PFSK-1 (cell line): ENCODE measurements at regions not wholly inside any gene's neighbourhood (a gene's known extent, or its start where the extent isn't known, plus 50 kb on each side); places are given as distances from the start of the nearest gene placed in this dataset.

Source experiments
- FOXP2 ChIP-seq: optimal IDR thresholded peaks from 2 replicates; pipeline ENCODE3; 2011; ENCODE audit warnings: borderline replicate concordance, control low read depth, inconsistent platforms; ENCODE audit not compliant: insufficient read depth; ENCODE audit errors: extremely low read length, extremely low read depth
- POLR2AphosphoS5 ChIP-seq: IDR thresholded peaks from 2 replicates; pipeline ENCODE4 v1.6.1; 2012; ENCODE audit warnings: low read depth, mild to moderate bottlenecking, control low read depth, low read length, moderate library complexity
- SIN3A ChIP-seq: IDR thresholded peaks from 2 replicates; pipeline ENCODE4 v1.6.1; 2012; ENCODE audit warnings: mild to moderate bottlenecking, low read length, moderate library complexity, borderline replicate concordance; ENCODE audit not compliant: insufficient read depth
- TAF1 ChIP-seq: IDR thresholded peaks from 2 replicates; pipeline ENCODE4 v1.6.1; 2012; ENCODE audit warnings: low read length, control low read depth, borderline replicate concordance; ENCODE audit not compliant: insufficient read depth
- TF ChIP-seq, protein P1 (sequence below), 2 experiments: IDR thresholded peaks; 2 replicates each; pipeline versions ENCODE4 v1.6.1 to v1.8.0; 2011 to 2012; ENCODE audit warnings: low read depth in 2 of 2, low read length in 2 of 2, control low read depth in 1 of 2, inconsistent platforms in 1 of 2, mild to moderate bottlenecking in 1 of 2, moderate library complexity in 1 of 2; ENCODE audit not compliant: insufficient read depth in 1 of 2

DNA sequence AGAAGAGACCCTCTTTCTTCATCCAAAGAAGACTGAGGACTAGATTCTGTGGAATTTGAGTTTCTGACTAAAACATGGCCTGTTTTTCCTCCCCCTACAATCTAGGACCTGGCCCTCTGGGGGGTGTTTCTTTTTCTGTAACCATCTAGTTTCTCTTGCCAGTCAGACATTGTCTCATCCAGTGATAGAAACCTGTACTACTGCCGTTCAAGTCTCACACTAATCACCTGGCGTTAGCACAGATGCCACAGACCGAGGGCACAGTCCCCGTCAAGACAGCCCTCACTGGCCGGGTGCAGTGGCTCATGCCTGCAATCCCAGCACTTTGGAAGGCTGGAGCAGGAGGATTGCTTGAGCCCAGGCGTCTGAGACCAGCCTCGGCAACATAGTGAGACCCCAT is 126.9 kb upstream of the NDUFV2 start:
- TF ChIP-seq POLR2AphosphoS5 (no peak), TAF1 (no peak), FOXP2 (no peak), SIN3A (no peak)
- TF ChIP-seq, protein P1, sequence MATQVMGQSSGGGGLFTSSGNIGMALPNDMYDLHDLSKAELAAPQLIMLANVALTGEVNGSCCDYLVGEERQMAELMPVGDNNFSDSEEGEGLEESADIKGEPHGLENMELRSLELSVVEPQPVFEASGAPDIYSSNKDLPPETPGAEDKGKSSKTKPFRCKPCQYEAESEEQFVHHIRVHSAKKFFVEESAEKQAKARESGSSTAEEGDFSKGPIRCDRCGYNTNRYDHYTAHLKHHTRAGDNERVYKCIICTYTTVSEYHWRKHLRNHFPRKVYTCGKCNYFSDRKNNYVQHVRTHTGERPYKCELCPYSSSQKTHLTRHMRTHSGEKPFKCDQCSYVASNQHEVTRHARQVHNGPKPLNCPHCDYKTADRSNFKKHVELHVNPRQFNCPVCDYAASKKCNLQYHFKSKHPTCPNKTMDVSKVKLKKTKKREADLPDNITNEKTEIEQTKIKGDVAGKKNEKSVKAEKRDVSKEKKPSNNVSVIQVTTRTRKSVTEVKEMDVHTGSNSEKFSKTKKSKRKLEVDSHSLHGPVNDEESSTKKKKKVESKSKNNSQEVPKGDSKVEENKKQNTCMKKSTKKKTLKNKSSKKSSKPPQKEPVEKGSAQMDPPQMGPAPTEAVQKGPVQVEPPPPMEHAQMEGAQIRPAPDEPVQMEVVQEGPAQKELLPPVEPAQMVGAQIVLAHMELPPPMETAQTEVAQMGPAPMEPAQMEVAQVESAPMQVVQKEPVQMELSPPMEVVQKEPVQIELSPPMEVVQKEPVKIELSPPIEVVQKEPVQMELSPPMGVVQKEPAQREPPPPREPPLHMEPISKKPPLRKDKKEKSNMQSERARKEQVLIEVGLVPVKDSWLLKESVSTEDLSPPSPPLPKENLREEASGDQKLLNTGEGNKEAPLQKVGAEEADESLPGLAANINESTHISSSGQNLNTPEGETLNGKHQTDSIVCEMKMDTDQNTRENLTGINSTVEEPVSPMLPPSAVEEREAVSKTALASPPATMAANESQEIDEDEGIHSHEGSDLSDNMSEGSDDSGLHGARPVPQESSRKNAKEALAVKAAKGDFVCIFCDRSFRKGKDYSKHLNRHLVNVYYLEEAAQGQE (IDR thresholded peaks at IDR 0.05; ENCODE audit: insufficient read depth in 1 of 2, low read depth in 2 of 2, low read length in 2 of 2), result no peak

DNA sequence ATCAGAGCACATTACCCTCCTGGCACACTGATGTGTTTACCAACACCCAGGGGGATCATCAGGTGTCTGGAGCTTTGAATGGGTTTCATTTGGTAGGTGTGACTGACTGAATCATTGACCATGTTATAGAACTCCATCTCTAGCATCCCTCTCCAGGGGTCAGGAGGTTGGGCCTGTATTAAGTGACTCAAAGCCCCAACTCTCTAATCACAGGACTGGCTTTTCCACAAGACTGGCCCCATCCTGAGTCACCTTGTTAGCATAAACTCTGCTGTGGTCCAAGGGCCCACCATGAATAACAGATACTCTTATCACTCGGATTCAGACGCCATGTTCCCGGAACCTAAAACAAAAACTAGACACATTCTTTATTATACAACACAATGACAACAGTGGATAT is 125.9 kb upstream of the NDUFV2 start:
- TF ChIP-seq SIN3A (no peak), TAF1 (no peak)

DNA sequence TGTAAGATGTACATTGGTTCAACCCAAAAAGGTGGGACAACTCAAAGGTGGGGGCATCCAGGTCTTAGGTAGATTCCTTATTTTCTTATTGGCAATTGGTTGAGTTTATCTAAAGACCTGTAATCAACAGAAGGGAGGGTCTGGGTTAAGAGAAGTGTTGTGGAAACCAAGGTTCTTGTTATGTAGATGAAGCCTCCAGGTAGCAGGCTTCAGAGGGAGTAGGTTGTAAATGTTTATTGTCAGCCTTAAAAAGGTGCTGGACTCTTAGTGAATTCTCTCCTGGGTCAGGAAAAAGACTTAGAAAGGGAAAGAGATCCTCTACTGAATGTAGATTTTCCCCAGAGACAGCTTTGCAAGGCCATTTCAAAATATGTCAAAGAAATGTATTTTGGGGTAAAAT is 125.3 kb upstream of the NDUFV2 start:
- no peak for TF ChIP-seq SIN3A
- no peak for TF ChIP-seq POLR2AphosphoS5
- TF ChIP-seq TAF1, result no peak
- TF ChIP-seq, protein P1 (IDR thresholded peaks at IDR 0.05; ENCODE audit: insufficient read depth in 1 of 2, low read depth in 2 of 2, low read length in 2 of 2), result no peak
- TF ChIP-seq FOXP2, result no peak

DNA sequence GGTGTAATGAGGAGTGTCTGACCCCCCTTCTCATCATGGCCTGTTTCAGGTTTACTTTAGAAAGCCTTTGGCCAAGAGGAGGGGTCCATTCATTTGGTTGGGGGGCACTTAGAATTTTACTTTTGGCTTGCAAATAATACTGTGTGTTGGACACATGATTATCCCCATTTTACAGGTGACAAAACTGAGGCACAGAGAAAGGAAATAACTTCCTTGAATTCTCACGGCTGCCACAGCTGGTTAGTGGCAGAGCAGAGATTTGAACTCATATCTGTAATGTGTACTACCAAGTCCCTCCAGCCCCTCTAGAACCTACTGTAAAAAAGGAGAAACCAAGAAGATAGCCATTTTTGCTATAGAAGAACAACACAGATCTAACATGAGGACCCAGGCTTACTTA is 124.8 kb upstream of the NDUFV2 start:
- no peak for TF ChIP-seq POLR2AphosphoS5
- no peak for TF ChIP-seq TAF1

DNA sequence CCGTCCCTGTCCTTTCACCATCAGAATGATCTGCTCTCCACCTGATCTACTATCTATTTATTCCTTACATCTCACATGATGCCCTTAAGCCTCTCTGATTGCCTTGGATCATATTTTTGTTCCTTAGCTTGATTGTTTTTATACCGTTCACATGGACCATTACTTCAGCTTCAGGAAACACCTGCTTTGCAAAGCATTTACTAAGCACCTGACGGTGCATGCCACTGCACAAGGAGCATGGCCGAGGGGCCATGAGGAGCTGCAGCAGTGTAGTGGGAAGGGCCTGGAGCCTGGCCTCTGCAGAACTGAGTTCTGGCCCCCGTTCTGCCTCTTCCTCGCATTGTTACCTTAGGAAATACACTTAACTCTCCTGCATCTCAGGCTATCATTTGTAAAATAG is 124.1 kb upstream of the NDUFV2 start:
- TF ChIP-seq FOXP2, result no peak
- TF ChIP-seq TAF1, result no peak
- TF ChIP-seq POLR2AphosphoS5, result no peak
- TF ChIP-seq, protein P1 (IDR thresholded peaks at IDR 0.05; ENCODE audit: insufficient read depth in 1 of 2, low read depth in 2 of 2, low read length in 2 of 2), result no peak
- TF ChIP-seq SIN3A, result no peak

DNA sequence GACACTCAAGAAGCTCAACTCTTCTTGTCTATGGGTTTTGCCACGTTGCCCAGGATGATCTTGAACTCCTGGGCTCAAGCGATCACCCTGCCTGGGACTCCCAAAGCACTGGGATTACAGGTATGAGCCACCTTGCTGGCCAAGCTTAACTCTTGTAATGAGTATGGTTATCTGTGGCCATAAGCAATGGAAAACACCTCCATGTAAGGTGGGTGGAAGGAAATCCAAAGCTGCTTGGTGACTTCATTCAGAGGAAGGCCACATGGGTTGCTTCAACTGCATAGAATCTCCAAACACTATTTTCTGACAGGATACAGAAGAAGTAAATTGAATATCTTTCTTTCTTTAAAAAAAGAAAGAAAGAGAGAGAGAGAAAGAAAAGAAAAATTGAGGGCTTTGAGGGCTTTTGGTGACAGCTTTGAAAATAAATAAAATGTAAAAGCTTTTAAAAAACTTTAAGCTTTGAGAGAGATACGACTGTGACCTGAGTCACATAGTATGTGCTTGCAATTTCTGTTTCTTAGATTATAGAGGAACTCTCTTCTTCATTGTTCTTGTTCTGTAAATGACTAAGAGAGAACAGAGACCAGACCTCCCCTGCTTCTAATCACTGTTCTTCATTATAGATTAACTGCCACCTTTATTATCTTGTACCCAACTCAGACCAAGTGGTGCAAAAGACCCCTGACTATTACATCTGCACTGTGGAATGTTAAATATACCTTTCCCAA is 123.1 kb upstream of the NDUFV2 start:
- no peak for TF ChIP-seq SIN3A
- no peak for TF ChIP-seq POLR2AphosphoS5
- no peak for TF ChIP-seq TAF1
- TF ChIP-seq FOXP2, result no peak
- TF ChIP-seq, protein P1 (IDR thresholded peaks at IDR 0.05; ENCODE audit: insufficient read depth in 1 of 2, low read depth in 2 of 2, low read length in 2 of 2), result no peak
